UCSD-AML1 (cell line): ENCODE measurements at regions not wholly inside any gene's neighbourhood (a gene's known extent, or its start where the extent isn't known, plus 50 kb on each side); places are given as distances from the start of the nearest gene placed in this dataset.
A peak's percentile ranks its signal among the peaks of the same experiment; 100 is the strongest.

Source experiments
- DNase-seq: peaks from one replicate; lab custom pipeline; 2025; ENCODE audit not compliant: unreplicated experiment; lab: John Stamatoyannopoulos, UW

DNA sequence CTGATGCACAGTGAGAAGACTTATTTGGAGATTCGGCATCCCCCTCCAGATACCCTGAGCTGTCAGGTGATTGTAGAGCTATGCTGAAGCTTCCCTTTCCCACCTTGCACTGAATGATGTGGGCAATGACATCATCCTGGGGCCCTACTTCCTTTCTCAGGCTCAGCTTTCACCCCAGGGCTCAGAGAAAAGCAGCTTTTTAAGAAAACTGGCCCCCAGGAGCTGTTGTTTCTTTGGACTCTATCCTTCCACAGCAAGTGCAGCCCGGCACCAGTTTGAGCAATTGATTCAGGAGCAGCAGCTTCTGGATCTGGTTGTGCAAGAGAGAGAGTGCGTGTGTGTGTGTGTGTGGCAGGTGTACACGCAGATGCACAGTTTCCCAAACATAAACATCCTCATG is 251.3 kb downstream of the ANAPC1 start:
- no peak for DNase-seq

DNA sequence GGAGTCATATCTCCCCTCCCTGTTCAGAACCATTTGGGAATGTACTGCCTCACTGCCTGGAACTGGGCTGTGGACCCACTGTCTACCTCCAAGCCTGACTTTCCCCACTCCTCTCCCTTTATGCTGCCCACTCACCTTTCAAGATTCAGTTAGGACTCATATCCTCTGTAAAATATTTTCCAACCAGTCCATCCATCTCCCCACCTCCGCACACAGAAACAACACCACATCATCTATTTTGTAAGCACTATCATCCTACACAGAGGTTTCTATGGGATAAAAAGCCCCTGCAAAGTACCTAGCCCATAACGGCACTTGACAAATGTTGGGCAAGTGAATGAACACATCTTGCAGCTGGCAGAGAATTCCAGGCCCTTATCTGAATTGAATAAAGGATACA is 250.8 kb downstream of the ANAPC1 start:
- no peak for DNase-seq

DNA sequence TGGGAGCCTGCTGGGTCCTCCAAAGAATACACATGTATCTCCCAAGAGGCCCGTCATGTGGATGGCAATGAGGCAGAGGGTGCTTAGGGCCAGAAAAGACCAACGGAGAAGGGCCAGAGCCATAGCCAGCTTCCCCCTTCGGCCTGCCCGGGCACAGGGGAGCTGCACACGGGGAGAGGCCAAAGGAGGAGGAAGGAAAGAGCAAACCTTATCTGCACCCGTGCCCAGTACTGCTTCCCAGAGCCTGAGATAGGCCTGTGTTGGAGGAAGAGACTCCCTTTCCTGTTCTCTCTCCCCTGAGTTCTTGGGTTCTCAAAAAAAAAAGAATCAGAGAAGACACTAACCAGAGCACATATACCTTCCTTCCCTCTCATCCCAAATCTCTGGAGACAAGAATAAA is 250.3 kb downstream of the ANAPC1 start:
- DNase-seq: peak; percentile 68

DNA sequence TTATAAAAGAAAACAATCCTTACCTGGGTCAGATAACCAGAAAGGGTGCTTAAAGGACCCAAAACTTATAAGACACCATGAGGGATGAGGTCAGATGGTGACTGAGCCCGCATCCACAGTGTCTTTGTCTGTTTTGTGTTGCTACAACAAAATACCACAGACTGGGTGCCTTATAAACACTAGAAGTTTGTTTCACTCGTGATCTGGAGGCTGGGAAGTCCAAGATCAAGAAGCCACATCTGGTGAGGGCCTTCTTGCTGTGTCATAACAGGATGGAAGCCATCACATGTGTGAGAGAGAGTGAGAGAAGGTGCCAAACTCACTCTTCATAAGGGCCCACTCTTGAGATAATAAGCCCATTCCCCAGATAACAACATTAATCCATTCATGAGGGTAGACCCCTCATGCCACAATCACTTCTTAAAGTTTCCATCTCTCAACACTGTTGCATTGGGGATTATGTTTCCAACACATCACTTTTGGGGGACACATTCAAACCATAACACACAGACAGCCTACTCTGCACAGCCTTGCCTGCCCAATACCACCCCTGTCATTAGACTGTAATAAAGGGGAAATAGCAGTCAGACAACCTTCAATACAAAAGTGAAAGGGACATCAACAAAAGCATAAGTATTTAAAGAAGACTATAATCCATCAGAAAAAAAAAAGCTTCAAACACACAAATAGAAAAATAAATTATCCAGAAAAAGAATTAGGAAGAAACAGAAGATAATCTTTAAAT is 249.8 kb downstream of the ANAPC1 start:
- no peak for DNase-seq

DNA sequence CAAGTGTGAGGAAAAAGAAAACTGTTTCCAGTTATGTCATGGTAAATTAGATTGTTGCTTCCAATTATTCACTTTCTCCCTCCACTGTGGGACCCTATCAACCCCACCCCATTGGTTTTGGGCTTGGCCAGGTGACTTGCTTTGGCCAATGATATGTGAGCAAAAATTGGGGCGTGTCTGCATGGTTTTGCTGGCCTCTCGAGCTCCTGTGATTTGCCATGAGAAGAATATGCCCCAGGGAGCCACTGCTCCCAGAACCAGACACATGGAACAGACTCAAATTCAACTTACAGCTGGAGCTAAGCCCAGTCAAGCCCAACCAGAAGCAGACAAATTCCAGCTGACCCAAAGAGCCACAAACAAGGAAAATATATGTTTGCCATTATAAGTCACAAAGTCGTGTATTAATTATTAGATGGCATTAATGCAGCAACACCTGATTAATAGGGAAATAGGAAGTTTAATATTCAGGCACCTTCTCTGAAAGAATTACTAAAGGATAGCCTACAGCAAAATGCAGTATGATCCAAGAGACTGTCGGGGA is 248.9 kb downstream of the ANAPC1 start:
- no peak for DNase-seq

DNA sequence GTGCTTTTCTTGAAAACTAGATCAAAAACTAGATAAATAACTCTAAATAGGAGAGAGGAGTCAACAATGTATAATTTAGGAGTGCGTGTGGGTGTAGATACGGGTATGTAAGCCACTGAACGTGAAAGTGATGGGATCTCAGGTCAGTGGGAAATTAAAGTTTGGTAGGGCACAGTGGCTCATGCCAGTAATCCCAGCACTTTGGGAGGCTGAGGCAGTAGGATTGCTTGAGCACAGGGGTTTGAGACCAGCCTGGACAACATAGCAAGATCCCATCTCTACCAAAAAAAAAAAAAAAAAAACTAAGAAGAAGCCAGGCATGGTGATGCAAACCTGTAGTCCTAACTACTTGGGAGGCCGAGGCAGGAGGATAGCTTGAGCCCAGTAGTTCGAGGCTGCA is 247.1 kb downstream of the ANAPC1 start:
- no peak for DNase-seq

DNA sequence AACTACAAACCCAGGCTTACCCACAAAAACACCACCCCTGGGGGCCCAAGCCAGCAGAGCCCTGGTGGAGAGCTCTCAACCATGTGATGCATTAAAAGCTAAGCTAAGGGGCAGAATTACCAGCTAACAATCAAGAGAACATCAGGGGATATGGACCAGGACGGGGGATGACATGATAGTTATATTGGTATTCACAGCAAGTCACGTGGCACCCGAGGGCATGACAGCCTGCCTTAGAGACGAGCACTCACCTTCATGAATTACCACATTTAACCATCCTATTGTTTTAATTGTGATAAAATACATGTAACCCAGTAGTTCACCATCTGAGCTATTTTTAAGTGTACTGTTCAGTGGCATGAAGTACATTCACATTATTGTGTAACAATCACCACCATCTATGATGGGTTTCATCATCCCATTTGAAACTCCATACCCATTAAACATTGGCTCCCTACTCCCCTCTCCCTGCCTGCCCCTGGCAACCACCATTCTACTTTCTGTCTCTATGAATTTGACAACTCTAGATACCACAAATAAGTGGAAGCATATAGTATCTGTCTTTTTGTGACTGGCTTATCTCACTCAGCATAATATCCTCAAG is 245.6 kb downstream of the ANAPC1 start:
- no peak for DNase-seq

DNA sequence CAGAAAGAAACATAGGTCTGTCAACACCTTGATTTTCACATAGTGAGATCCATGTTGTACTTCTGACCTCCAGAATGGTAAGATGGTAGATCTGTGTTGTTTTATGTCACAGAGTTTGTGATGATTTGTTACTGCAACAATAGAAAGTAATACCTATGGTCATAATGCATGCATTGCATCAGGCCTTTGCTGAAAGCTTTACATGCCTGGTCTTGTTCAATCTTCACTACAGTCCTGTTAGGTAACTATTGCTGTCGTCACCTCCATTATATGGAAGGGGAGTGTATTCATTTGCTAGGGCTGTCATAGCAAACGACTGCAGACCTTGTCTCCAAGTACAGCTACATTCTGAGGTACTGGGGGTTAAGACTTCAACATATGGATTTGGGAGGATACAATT is 243.5 kb downstream of the ANAPC1 start:
- DNase-seq: no peak

DNA sequence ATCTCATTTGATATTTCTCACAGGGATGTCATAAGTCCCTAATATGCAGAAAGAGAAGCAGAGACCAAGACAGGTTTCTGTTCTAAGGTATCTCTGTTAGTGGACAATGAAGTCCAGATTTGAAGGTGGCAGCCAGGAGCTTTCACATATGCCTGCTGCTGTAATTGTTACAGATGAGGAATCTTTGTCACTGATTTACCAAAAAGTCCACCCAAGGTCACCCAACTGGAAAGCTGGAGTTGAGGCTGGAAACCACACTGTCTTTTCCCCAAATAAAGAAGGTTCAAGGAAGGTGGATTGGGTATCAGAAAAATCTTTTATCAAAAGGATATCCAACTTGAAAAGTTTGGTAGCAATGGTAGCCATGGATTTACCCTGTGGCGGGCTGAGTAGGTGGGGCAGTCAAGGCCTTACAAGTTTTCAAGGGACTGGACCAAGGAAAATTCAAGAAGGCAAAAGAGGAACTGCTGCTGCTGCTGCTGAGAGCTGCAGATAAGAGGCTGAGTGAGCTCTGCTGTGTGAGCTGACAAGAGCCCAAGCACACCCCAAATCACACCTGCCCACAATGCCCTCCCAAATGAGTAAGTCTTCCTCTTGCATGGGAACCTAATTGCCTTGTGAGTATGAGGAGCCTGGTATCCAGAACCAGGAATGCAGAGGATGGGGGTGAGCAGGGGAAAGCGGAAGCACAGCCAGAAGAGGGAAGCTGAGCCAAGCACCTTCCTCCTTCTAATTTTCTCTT is 241.2 kb downstream of the ANAPC1 start:
- DNase-seq: peak; percentile 65

DNA sequence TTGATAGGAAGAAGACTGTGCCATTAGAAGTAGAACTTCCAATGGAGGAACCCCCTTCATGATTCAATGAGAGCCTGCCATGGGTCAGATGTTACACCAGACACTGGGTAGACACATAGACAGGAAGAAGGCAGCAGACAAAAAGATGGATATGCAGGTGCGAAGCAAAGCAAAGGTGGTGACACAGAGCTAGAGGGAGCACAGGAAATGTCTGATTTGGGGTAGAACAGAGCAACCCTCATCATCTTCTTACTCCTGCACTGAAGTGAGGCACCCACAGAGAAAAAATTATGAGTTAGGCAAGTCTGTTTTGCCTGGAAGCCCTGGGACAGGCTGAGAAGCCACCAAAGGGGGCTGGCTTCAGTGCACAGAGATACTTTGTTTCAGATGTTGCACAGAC is 240.2 kb downstream of the ANAPC1 start:
- DNase-seq: no peak

DNA sequence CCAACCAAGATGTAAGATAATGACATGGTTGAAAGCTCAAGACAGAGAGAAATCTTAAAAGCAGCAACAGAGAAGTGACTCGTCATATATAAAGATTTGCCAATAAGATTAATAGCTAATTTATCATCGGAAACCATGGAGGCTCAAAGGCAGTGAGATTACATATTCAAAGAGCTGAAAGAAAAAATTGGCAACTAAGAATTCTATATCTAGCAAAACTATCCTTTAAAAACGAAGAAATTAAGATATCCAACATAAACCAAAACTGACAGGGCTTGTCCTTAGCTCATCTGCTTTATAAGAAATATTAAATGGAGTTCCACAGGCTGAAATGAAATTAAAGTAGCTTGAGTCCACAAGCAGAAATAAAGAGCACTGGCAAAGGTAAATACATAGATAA is 236.6 kb downstream of the ANAPC1 start:
- DNase-seq: no peak

DNA sequence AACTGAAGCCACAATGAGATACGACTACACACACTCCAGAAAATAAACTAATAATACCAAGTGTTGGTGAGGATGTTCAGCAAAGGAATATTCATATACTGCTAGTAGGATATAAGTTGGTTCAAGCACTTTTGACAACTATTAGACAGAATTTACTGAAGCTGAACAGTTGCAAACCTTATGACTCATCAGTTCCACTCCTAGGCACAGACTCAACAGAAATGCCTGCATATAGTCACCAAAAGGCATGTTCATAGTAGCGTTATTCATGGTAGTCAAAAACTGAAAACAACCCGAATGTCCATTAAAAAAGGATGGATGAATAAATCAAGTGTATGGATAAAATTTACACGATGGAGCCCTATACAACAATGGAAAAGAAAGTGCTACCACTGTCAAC is 232.0 kb downstream of the ANAPC1 start:
- no peak for DNase-seq

DNA sequence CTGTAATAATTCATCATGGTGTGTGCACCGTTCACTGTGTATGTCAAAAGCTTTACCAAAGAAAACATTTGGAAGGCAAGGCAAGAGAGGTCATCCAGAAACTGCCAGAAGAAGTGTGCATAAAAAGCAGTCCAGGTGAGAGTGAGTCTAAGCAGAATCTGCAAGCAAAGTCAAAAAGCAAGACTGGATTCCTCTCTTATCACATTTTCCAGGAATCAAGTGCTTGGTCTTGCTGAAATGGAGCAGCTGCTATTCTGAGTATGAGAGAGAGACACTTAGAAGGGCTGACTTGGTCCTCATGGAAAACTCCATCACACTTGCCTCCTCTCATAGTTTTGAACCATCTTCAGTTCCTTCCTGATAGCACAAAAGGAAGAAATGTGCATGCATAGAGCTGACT is 231.3 kb downstream of the ANAPC1 start:
- DNase-seq: no peak

DNA sequence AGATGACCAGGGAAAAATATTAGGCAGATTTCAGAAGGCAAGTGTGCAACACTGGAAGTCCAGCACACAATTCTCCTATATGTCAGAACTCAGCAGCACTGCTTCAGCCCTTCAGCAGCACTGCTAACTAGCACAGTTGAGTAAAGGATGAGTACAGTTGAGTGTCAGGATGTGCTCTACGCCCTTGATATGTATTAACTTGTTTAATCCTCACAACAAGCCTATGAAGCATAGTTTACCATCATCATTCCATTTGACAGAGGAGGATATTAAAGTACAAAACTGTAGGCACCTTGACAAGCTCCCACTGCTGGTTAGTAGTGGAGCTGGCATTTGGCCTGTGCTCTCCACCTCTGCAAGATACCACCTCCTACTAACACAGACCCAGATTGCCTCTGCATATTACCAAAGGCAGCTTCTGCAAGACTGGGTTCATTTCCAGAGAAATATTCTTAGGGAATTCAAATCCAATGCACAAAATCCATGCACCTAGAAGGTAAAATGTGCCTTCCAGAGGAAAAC is 230.8 kb downstream of the ANAPC1 start:
- no peak for DNase-seq

DNA sequence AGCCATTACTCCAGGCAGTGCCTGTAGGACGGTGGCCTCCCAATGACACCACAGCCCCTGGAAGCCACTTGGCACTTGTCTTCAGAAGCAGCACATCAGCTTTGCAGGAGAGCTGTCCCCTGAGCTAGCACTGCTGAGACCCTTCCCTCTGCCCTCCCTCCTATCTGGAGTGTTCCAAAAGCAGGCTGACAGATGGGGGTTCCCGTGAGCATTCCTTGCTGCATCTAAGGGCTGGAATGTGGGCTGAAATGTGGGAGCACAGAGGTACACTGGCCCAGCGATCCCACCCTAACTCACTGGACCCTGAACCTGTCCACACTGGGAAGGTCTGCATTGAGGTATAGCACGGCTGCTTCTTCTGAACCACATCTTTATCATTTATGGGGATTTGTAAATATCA is 230.1 kb downstream of the ANAPC1 start:
- DNase-seq: no peak

DNA sequence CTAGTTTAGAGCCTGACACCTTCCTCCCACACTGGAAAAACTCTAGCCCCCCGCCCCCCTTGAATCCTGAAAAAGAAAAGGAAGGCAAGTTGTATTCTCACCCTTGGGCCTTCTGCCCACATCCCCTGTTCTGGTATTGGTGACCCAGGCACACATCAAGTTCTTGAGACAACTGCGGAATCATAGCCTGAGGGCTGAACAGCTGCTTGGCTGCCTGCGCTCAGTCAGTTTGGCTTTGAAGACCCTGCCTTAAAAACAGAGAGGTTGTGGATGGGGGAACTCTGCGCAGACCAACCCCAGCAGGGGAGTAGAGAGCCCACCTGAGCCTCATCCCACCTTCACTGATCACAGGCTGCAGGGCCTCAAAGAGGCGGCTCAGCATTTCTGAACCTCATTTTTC is 229.2 kb downstream of the ANAPC1 start:
- no peak for DNase-seq

DNA sequence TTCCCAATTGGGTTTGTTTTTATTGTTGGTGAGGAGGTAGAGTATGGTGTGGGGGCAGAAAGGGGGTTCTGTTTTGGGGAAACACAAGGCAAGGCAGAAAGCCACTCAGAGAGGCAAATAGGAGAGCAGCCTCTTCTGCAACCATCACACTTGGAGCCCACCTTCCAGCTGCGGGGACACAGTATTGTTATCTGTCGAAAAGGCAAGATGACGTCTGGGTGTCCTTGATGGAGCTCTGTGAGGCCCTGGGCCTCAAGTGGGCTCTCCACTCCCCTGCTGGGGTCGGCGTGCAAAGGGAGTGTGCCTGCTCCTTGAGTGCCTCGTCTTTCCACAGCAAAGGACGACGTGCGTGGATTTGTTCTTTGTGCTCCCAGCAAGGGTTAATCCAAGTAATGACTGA is 227.6 kb downstream of the ANAPC1 start:
- no peak for DNase-seq

DNA sequence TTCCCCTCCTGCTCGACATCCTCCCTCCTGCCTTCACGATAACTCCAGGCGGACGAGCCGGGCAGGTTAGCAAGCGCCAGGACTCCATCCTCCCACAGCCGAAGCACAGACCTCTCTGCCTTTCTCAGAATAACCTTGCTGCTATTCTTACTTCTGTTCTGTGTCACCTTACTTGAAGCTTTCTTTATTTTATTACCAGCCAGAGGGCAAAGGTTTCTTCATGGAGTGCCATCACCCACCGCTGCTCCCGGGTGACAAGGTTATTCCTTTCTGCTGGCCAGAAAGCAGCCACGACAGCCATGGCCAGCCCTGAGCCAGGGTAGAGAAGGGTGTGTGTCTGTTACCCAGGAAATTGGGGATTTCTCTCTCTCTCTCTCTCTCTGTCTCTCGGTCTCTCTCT is 227.1 kb downstream of the ANAPC1 start:
- no peak for DNase-seq

DNA sequence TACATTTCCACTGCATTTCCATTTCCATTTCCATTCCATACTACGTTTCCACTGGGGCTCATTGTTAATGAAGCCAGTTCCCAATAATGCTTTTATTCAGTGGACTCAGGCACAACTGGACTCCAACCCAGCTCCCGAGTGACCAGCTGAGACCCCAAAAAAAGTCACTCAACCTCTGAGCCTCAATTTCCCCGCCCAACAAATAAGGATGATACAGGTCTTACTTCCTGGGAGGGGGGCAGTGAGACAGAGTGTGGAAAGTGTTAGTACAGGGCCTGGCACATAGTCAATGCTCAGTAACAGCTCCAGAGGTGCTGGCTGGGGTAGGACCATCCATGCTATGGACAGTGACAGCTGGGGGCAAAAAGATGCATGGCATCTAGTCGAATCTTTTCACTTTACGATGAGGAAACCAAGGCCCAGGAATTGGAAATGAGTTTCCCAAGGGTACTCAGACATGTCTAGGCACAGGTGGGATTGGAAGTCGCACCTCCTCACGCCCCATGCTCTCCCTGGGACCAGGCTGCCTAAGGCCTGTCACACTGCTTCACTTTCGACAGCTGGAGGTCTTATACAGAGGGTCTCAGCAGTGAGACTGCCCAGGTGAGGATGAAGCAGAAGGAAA is 226.5 kb downstream of the ANAPC1 start:
- no peak for DNase-seq

DNA sequence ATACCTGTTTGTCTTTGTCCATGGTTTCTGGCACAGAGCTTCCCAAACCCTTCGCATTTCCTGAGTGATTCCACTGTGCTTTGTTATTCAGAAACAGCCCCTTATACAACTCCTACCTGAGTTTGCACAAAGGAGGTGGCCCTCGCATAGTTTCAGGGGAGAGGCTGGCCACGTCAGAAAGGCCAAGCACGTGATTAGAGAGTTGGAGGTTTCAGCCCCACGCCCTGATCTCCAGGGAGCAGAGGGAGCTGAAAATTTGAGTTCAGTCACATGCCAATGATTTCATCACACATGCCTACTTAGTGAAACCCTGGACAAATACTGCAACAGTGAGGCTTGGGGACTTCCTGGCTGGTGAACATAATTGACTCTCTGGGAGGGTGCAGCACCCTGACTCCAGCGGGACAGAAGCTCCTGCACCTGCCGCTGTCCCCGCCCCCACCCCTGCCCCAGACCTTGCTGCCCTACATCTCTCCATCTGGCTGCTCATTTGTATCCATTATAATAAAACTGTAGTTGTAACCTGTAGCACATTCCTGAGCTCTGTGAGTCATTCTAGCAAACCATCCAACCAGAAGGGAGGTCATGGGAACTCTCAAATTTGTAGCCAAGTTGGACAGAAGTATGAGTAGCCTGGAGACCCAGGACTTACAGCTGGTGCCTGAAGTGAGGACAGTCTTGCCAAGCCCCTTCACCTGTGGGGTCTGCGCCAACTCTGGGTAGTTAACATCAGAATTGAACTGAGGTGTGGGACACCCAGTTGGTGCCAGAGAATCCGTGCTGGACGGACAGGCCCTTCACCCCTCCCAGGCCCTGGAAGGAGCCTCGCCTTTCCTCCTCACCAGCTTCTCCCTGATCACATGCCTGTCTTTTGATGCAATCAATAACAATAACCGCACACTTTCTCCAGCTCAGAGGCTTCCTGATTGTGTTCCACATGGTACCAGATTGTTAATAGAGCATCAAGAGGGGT is 224.3 kb downstream of the ANAPC1 start:
- DNase-seq: no peak
